IMR-90 (cell line): ENCODE measurements at regions not wholly inside any gene's neighbourhood (a gene's known extent, or its start where the extent isn't known, plus 50 kb on each side); places are given as distances from the start of the nearest gene placed in this dataset.

Experiments used
- CEBPB ChIP-seq: IDR thresholded peaks from 2 replicates; pipeline ENCODE4 v1.6.1; 2012; ENCODE audit warnings: low read depth, low read length, improper control_type of control experiment
- CTCF ChIP-seq: conservative IDR thresholded peaks from 2 replicates; pipeline ENCODE4 v1.5.1; 2012; ENCODE audit warnings: mild to moderate bottlenecking, low read depth, low read length, improper control_type of control experiment
- FOS ChIP-seq: fragments of 150-350 bp; IDR thresholded peaks from 2 replicates; pipeline ENCODE4 v1.6.1; 2016; ENCODE audit warnings: low read depth, low read length
- MXI1 ChIP-seq: IDR thresholded peaks from 2 replicates; pipeline ENCODE4 v1.6.1; 2012; ENCODE audit warnings: low read depth, mild to moderate bottlenecking, low read length, moderate library complexity, borderline replicate concordance
- NFE2L2 ChIP-seq: fragments of 150-350 bp; IDR thresholded peaks from 2 replicates; pipeline ENCODE4 v1.6.1; 2016; ENCODE audit warnings: low read depth, mild to moderate bottlenecking, low read length
- POLR2A ChIP-seq: IDR thresholded peaks from 2 replicates; pipeline ENCODE4 v1.6.1; 2012; ENCODE audit warnings: mild to moderate bottlenecking, low read depth, low read length
- RFX5 ChIP-seq: IDR thresholded peaks from 2 replicates; pipeline ENCODE4 v1.8.0; 2012; ENCODE audit warnings: low read depth, mild to moderate bottlenecking, low read length, moderate library complexity

DNA sequence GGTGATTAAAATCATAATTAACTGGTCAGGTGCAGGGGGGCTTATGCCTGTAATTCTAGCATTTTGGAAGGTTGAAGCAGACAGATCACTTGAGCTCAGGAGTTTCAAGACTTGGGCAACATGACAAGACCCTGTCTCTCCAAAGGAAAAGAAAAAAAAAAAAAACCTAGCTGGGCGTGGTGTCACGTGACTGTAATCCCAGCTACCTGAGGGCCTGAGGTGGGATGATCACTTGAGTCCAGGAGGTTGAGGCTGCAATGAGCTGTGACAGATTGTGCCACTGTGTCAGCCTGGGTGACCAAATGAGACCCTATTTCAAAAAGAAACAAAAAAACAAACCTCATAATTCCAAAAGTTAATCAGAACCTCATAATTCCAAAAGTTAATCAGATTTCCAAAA lies 505.5 kb downstream of the CDH8 start:
- TF ChIP-seq FOS (no peak), CTCF (no peak), POLR2A (no peak), MXI1 (no peak), RFX5 (no peak), CEBPB (no peak), NFE2L2 (no peak)
